Left lobe of liver (tissue), 2 donors: ENCODE measurements at regions not wholly inside any gene's neighbourhood (a gene's known extent, or its start where the extent isn't known, plus 50 kb on each side); places are given as distances from the start of the nearest gene placed in this dataset.

Experiments used
- ATAC-seq: fragments of 200-7000 bp; cut with Tn5 transposase; one replicate; pipeline ENCODE4 v1.9.1; 2020; ENCODE audit warnings: mild to moderate bottlenecking, moderate library complexity
- DNase-seq: peaks from one replicate; pipeline ENCODE4 v3.0.0-alpha.2; 2020; ENCODE audit warnings: low spot score
- donor health status: DM: no; HTN: no; CAD: no; lungs with moderate emphysema.
- donor health status: DM: no; HTN: yes; CAD: no.

DNA sequence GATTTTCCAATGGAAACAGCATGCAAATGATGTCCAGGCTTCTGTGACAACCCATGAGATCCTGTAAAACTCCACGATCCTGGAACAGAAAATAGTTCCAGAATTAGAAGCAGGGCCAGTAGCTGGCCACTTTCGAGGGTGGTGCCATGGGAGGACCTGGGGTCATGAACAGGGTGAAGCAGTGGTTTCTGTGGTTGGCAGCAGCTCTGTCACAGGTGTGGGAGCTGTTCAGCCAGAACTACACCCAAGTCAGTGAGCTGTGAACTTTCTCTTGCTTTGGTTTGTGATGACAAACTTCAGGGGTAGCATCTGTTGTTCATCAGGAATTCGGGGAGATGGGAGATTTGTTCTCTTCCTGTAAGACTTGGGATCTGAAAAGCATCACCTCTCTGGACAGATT is 314.4 kb upstream of the NT5C1B start:
- ATAC-seq (no peak), DNase-seq (no peak)

DNA sequence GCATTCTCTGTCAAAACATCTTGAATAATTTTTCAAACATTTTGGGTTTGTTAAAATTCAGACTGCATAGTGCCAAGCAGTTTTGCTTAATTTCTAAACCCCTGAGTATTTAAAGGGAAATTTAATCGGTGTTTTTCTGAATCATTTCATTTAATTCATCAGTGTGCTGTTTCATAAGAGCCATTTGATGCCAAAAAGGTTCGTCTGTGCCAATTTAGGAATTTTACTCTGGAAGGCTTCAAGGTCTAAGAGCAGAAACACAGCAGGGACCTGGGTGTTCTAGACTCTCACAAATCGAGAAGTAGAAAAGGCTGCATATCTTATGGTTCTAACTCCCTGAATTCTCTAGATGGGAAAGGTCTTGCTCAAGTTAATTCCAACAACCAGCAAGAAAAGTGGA is 311.9 kb upstream of the NT5C1B start:
- ATAC-seq (peak; percentile 38), DNase-seq (no peak)

DNA sequence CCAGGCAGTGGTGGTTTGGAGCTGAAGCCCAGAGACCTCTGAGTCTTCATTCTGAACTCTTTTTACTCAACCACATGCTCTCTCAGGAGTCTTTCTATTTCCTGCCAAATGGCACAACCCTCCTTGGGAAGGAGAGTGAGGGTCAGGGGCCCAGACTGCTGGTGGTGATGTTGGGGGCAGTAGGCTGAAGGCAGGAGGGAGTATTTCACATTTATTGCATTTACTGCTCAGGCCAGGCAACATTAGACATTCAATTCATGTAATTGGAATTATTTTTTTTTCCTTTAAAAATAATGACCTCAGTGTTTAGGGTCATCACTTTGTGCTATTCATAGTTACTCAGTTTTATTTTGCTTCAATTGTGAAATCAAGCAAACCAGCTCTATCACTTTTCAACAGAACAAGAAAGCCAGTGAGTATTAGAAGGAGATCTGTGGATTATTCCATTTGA is 311.3 kb upstream of the NT5C1B start:
- peak; percentile 27 for ATAC-seq

DNA sequence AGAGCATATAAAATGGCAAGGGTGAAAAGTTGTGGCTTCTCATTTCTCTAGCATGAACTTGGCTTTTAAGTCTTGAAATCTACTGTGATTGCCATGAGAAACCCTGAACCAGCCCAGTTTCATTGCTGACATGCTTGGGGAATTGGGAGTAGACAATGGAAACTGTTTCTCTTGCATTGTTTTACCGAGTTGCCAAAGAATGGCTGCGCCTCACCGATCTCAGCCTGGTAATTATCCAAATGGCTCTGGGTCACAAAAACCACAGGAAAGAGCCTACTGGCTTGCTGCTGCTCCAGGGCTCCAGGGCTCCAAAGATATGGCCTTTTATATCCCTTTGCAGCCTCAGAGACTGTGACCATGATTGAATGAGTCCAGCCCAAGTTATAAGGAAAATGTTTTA is 310.4 kb upstream of the NT5C1B start:
- DNase-seq (no peak), ATAC-seq (no peak)

More for the DNA sequence above, 311.3 kb upstream of the NT5C1B start:
- no peak for DNase-seq

DNA sequence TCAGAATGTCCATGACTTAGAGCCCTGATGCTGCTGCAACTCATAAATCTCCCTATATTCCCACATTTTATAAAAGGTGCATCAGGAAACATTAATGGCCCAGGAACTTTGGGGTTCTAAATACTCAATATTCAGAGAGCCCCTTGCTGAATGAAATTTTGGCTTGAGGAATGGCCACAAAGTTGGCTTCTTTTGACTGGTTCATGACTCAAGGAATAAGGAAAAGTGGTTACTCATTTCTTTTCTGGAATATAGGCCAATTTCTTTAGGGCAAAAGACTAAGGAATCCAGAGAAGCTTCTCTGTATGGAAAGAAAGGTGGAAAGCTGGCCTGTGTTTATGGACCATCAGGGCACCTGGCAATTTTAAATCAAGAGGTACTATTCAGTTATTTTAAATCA is 308.9 kb upstream of the NT5C1B start:
- DNase-seq: no peak
- ATAC-seq: no peak

DNA sequence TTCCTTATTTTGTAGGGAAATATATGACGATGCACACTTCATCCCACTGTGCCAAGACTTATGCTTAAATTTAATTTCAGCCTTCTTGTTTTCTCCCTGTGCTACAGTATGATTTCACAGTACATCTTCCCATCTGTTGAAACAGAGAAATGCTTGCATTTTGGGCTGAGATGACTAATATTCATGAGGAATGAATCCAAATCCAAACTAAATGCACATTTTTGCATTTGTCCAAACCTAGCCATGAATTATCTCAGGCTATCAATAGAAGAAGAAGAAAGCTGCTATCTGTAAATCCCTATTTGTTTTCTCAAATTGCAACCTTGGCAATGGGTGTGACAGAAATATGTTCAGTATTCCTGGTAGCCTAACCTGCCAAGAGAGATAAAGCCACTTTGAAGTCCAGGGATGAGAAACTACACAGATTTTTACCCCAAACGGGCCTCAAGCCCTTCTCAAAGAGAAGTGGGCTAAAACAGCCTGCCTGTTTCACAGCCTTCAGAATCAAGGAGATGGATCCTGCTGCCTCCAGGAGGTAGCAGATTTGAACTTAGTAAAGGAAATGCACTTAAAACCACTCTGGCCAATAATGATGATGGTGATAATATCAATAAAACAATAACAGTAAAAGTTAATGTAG is 306.9 kb upstream of the NT5C1B start:
- ATAC-seq: no peak
- DNase-seq: no peak

DNA sequence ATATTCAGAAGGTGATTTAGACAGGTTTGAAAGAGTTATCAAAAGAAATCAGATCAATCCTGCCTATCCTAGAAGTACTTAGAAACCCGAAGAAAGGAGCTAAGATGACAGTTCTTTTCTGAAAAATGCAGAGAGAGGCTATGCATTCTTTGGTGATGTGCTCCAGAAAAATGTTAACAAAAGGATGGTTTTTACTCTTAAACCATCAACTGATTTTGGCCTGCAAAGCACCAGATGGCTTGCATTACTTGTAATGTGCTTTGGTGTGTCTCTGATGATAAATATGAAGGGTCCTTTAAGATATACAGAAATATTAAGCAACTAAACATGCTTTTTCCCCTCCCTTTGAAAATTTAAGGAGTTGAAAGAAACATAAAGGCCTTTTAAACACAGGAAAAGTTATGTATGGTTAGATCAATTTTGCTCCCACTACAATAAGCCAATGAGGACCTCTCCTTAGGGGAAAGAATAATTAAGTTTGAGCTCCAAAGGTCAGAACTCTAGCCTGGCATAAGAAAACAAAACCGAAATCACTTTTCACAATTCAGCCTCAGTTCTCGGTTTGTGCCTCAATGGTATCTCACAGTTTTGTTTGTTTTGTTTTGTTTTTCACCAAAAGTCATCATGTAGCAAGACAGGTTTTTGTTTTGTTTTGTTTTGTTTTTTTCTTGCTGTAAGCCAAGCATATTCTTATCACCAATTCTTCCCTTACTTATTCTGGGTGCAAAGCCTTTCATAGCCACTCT is 302.4 kb upstream of the NT5C1B start:
- ATAC-seq: no peak
- no peak for DNase-seq

DNA sequence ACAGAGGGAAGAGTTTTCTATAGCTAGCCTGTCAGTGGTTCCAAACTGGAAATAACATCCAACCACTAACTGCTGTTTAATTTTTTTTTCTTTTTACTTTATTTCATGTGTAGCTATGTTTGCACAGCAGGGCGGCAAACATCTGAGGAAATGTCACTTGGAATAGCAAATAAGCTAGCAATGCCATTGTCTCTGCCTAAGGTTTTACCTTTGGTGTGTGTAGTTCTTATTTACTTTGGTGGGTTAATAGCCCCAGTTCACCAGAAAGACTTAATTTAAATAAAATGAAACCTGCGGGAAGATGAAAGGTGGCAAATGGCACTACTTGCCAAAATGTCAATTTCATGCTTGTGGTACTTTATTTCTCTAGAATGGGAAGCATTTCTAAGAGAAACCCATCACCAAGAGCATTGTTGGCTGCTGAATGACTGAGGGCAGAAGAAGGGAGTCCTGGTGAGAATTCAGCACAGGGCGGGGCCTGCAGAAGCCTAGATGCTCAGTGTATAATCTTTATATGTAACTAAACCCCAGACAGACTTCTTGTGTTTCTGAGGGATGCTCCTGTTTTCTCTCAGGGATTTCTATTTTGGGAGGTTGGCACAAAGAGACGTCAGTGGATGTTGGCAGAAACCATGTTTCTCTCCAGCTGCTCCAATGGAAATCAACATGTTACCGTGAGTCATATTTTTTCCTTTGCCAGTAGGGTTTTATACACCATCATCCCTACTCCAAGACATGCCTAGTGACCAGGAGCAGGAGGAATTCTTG is 300.4 kb upstream of the NT5C1B start:
- no peak for DNase-seq
- peak; percentile 56 for ATAC-seq

DNA sequence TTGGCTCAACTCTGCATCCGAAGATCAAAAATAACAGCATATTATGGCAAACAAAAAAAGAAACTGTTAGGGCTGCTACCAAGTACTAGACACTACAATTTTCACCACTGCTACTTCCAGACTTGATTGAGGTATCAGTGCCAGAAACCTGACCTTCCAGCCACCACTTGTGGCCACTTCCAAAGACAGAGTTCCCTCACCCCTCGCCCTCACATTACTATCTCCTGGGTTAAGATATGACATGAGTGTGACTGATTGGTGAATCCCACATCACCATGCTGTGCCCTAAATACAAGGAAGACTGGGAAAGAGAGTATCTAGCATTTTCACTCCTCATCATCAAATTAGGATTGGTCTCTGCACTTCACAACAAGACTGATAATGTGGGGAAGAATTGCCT is 296.1 kb upstream of the NT5C1B start:
- ATAC-seq: no peak
- DNase-seq: no peak

DNA sequence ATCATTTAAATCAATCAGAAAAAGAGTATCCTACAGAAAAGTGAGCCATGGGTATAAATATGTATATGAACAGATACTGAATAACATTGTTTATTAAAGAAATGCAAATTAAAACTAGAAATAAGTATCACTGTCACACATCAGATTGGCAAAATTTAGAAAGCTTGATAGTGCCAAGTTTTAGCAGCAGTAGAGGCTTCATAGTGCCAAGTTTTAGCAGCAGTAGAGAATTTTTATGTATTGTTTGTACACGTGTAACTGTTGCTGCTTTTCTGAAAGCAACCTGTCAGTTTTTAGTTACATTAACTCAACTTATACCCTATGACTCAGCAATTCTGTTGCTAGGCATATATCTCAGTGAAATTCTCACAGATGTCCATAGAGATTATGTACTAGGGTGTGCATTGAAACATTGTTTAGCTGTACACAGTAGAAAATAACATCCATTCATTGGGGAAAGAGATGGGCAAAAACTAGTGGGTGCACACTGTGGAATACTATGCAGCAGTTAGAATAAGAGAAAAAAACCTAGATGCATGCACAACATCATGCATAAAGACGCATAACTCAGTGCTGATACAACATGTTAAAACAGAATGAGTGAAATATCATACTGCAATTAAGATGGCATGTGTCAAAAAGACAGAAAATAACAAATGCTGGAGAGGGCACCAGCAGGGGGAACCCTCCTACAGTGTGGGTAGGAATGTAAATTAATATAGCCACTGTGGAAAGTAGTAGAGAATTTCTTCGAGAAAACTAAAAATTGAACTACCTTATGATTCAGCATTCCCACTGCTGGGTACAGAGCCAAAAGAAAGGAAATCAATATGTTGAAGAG is 294.5 kb upstream of the NT5C1B start:
- DNase-seq: no peak
- ATAC-seq: peak; percentile 64

DNA sequence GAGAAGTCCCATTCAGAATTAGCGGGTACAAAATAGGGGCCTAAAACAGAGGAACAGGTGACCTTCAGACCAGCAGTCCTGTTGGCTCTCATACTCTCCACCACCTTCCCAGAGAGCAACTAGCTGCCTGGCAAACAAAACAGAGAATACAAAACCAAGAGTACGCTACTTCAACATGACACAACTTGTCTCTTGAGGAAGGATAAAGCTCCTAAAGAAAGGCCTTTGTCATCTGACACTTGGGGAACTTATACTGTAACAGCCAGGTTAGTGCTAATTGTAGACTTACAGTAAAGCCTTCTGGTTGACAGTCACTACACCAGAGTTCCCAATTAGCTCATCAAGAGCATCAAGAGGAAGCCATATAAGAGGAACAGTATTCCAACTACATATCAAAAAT is 282.1 kb upstream of the NT5C1B start:
- no peak for ATAC-seq

DNA sequence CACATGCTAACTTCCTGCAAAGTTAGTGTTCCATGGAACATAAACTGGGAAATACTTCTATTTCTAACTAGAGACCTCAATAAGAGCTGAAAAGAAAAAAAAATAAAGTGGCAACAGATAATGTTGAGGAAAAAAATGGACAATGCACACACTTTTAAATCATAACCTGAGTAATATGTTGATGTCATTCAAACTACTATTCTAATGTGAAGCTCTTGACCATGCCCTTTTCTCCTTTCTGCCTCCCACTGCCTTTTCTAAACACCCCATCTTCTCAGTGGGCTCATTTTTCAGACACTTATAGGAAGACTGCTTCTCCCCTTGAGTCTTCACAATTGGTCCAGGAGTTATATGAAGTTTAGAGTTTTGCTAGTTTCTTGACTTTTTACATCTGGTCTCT is 280.9 kb upstream of the NT5C1B start:
- ATAC-seq (no peak), DNase-seq (no peak)

More for the DNA sequence above, 282.1 kb upstream of the NT5C1B start:
- no peak for DNase-seq

DNA sequence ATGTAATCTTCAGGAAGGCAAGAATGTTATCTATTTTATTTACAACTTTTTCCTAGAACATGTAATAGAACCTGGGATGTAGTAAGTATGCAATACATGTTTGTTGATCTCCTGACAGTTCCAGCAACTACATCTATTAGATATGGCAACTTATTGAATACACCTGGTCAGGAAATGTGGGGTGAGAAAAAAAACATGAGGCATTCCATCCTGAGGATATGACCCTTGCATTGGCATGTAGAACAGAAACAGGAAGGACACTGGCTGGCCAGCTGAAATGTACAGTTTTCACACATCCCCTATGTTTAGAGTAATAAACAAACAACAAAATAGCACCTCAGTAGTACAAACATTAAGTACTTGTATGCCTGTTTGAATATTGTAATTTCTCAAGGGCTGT is 272.6 kb upstream of the NT5C1B start:
- ATAC-seq: no peak
- DNase-seq: no peak

DNA sequence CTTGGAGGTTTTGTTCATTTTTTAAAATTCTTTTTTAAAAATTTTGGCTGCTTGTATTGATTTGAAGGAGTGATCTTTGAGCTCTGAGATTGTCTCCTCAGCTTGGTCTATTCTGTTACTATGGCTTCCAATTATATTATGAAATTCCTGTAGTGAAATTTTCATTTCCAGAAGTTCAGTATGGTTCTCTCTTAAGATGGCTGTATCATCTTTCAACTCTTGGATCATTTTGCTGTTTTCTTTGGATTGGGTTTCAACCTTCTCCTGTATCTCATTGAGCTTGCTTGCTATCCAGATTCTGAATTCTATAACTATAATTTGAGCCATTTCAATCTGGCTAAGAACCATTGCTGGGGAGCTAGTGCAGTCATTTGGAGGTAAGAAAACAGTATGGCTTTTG is 270.8 kb upstream of the NT5C1B start:
- ATAC-seq (no peak), DNase-seq (no peak)

DNA sequence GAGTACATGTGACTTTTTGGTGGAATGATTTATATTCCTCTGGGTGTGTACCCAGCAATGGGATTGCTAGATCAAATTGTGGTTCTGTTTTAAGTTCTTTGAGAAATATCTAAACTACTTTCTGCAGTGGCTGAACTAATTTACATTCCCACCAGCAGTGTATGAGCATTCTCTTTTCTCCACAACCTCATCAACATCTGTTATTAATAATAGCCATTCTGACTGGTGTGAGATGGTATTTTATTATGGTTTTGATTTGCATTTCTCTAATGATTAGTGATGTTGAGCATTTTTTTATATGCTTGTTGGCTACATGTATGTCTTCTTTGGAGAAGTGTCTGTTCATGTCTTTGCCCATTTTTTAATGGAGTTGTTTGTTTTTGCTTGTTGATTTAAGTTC is 267.4 kb upstream of the NT5C1B start:
- no peak for ATAC-seq
- DNase-seq: no peak

DNA sequence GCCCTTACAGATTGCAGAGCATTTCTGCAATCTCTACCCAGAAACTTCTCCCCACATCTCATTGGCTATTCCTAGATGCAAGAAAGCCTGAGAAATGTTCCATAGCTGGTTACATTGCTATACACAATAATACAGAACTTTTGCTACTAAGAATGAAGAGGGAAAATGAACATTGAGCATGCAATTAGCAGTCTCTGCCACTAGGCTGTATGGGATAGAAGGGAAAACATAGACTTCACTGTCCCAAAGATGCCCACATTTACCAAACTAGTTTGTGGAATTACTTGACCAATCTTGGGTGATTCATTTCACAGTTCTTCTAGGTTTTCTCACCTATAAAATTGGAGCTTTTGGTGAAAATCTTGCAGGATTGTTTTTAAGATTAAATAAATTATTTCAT is 265.7 kb upstream of the NT5C1B start:
- no peak for DNase-seq
- ATAC-seq: peak; percentile 39

DNA sequence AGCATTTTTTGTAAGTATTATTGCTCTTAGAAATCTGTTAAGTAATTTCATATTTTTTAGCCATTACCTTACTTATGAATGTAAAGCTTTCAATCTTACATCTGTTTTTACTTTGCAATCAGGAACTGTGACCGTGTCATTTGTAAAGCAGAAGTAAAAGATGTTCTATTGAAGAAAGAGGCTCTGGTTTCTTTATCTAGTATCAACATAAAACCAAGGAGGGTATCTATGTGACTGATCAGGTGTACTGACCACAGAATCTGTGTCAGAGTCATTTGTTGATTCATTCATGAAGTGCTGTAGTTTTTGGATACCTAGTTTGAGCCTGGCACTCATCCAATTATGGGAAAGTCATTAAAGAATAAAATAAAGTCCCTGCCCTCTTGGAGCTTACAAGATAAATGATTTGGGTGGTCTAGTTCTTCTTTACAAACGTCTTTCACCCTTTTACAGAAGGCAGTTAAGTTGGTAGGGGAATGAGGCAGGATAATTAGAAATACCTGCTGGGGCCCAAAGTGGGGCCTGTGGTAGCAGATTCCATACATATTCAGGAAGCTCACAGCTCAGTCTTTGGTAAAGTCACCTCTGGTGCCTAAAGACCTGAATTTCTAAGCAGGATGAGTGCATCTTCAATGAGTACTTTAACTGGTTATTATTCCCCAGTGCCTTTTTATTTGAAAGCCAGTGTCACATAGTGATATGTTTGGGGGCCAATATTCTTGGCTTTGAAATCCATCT is 260.6 kb upstream of the NT5C1B start:
- no peak for DNase-seq
- ATAC-seq: no peak

DNA sequence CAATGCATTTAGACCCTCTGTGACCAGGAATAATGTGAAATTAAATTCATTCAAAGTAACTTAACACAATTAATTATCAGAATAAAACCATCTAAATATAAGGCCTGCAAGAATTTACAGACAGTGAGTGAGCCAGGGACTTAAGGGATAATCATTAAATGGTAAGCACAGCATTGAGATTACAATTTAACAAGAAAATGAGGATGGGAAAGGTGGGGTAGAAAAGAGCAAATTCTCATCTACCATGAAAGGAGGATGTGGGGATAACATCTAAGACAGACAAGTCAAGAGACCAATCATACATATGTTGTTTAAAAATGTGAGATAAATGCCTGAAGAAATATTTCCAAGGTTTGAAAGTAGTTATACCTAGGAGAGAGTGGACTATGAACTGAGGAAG is 259.3 kb upstream of the NT5C1B start:
- ATAC-seq: no peak
- no peak for DNase-seq

DNA sequence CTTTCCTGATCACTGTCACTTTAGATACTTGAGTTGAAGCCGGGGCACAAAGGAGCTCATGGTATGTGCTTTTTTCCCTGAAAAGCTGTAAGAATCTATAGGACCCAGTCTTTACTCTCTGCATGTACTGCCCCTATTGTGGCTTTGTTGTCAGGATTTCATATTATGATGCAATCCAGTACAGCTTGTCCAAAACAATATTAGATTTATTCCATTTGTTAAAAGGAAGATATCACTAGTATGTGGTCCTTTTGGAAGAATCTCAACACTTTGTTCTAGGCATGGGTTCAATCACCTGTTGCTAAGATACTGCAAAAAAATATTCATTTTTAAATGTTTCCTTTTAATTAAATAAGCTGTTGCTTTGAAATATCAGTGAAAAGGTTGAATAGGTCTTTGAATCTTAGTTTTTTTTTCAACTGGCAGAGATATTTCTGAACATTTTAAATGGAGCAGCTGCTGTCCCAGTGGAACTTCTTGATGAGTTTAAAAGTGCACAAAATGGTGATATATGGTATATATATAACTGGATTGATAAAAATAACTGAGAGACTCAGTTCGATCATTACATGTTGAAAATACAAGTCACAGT is 256.6 kb upstream of the NT5C1B start:
- DNase-seq: no peak
- ATAC-seq: no peak

DNA sequence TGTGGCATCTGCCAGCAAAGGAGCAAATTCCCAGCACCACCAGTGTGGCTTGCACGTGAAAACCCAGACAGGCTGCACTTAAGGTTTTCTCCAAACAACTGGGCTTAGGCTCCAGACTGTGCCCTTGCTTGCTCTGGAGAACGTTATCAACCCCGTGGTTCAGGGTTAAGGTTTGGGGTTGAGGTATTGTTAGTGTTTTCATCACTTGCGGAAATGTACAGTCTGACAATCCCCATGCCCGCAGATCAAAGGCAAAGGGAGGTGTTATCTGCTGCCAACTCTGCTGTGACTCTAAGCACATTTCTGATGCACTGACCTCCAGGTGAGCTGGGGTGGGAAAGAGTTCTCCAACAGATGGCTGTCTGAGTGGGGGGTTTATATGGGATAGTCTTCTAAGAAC is 253.5 kb upstream of the NT5C1B start:
- no peak for ATAC-seq
- DNase-seq: no peak
